ENCODE measurements at regions not wholly inside any gene's neighbourhood (a gene's known extent, or its start where the extent isn't known, plus 50 kb on each side); places are given as distances from the start of the nearest gene placed in this dataset.
"Not testable (repeated sequence)": the region's sequence is repeated elsewhere in the genome, so short reads cannot be mapped to it uniquely, and the experiment has no call there.

- TF ChIP-seq EZH2 (IDR thresholded peaks at IDR 0.05; ENCODE audit: low read length, missing control alignments): not testable (repeated sequence)
- TF ChIP-seq, protein P1, sequence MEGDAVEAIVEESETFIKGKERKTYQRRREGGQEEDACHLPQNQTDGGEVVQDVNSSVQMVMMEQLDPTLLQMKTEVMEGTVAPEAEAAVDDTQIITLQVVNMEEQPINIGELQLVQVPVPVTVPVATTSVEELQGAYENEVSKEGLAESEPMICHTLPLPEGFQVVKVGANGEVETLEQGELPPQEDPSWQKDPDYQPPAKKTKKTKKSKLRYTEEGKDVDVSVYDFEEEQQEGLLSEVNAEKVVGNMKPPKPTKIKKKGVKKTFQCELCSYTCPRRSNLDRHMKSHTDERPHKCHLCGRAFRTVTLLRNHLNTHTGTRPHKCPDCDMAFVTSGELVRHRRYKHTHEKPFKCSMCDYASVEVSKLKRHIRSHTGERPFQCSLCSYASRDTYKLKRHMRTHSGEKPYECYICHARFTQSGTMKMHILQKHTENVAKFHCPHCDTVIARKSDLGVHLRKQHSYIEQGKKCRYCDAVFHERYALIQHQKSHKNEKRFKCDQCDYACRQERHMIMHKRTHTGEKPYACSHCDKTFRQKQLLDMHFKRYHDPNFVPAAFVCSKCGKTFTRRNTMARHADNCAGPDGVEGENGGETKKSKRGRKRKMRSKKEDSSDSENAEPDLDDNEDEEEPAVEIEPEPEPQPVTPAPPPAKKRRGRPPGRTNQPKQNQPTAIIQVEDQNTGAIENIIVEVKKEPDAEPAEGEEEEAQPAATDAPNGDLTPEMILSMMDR (conservative IDR thresholded peaks at IDR 0.05 in 1 of 2, IDR thresholded peaks at IDR 0.05 in 1 of 2; ENCODE audit: low read depth in 1 of 2, low read length in 2 of 2): not testable (repeated sequence)
Observed at GRCh38 chr2:111401270-111402140, 280.8 kb downstream of the BCL2L11 start.
